ENCODE measurements at regions not wholly inside any gene's neighbourhood (a gene's known extent, or its start where the extent isn't known, plus 50 kb on each side); places are given as distances from the start of the nearest gene placed in this dataset.

DNA sequence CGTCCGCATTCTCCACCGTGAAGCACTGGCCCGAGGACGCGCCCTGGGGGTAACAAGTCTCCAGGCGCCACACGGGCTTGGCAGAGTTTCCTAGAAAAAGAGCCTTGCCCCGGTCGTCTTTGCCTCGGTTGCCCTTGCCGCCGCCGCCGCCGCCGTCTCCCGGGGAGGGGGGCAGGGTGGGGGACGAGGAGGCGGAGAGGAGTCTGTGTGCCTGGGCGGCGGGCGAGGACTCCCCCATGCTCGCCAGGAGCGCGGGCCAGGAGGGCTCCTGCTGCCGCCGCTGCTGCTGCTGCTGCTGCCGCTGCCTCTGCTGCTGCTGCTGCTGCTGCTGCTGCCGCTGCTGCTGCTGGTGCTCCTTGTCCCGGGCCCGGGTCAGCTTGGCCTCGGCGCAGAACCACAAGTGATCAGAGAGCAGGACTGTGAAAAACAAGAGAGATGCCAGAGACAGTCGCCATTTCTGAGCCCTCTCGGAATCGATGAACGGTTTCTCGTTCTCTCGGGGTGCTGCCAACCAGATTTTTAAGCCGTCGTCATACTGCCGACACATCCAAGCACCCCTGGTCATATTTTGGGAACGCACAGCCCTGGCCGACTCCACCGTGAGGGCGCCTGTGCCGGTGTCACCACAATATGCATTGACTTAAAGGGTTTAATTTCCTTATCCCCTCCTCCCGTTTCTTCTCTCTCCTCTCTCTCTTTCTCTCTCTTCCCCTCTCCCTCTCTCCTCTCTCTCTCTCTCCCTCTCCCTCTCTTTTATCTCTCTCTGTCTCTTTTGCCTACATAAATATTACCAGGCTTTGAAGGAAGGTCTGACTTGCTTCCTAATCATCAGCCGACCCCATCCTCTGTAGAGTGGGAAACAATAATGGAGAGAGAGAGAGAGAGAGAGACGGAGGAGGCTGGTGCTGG lies 349.1 kb downstream of the LIG4 start:
- DNase-seq (ENCODE audit: low read depth in 1 of 2, low spot score in 1 of 2): no peak

- DNase-seq (ENCODE audit: low read depth in 1 of 2, low spot score in 1 of 2): no peak
These were observed 349.7 kb downstream of the LIG4 start for GRCh38 chr13:107865643-107866031.

GRCh38 chr13:107865318-107865575 lies 350.1 kb downstream of the LIG4 start:
- DNase-seq (ENCODE audit: low read depth in 1 of 2, low spot score in 1 of 2): no peak

DNA sequence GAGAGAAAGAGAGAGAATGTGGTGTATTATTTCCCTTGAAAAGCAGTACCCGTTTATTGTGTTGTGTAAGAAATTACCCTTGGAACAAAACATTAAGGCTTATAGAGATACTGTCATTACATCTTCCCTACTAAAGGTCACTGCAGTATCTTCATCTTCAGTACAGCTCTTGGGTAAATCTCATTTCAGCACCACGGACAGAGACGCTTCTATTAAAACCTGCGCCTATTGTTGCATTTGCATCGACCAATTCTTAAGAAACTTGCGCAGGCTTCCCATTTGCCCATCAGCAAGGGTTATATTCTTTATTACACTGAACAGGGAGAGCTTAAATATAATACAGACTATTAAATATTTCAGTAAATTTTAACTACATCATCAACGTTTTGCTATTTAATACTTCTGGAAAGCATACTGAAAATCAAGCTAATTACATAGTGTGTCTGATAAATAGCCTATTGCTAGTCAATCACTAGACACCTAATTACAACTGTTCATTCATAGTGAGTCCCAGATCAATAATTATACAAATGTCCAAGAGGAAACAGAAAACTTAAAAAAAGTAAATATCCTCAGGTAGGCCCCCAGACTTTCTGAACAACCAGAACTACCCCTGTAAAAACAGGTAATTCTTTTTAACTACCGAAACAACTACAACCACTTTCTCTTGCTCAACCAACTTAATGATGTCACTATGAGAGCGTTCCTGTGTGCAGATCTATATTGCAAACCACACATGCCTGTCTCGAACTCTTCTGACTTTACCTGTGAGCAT lies 350.6 kb downstream of the LIG4 start:
- DNase-seq (ENCODE audit: low read depth in 1 of 2, low spot score in 1 of 2): no peak

GRCh38 chr13:107860284-107860683 lies 355.1 kb downstream of the LIG4 start:
- DNase-seq (ENCODE audit: low read depth in 1 of 2, low spot score in 1 of 2): no peak

- DNase-seq (ENCODE audit: low read depth in 1 of 2, low spot score in 1 of 2): no peak
These were observed 360.5 kb downstream of the LIG4 start for GRCh38 chr13:107854880-107855279.

GRCh38 chr13:107852072-107852471 lies 363.3 kb downstream of the LIG4 start:
- no peak for DNase-seq (ENCODE audit: low read depth in 1 of 2, low spot score in 1 of 2)

DNA sequence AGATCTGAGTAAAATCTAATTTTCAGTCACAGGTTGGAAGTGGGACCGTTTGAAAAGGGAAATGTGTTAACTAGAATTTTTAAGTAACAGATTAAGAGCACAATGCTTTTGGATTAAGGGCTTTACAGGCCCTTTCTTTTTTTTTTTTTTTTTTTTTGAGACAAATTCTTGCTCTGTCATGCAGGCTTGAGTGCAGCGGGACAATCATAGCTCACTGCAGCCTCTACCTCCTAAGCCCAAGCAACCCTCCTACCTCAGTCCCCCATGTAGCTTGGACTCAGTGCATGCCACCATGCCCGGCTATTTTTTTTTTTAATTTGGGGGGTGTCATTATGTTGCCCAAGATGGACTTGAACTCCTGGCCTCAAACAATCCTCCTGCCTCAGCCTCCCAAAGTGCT lies 363.7 kb downstream of the LIG4 start:
- DNase-seq (ENCODE audit: low read depth in 1 of 2, low spot score in 1 of 2): no peak

DNA sequence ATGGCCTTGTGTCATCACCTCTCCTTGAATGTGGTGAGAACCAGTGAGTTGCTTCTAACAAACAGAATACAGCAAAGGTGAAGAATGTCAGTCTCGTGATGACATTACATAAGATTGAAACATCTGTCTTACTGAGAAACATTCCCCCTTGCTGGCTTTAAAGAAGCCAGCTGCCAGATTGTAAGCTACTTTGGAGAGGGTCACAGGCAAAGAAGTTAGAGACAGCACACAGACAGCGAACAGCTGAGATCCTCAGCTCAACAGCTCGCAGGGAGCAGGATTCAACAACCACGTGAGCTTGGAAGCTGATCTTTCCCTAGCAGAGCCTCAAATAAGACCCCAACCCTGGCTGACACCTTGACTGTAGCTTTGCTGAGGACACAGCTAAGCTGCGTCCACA lies 367.9 kb downstream of the LIG4 start:
- DNase-seq (ENCODE audit: low read depth in 1 of 2, low spot score in 1 of 2): no peak

DNA sequence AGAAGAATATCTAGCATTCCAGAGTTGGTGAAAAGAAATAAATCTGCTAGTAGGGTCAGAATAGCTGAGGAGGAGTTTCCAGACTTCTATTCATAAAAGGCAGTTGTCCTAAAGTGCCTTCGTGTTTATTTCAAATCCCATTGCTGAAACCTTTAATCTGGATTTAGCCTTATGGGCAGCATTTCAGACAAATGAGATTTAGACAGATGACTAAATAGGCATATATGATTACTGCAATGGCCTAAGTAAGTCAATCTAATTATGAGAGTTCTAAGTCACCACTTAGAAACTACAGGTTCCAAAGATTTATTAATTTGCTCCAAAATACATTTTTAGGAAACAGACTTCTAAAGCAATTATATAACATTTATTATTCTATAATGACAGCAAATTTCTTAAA lies 368.7 kb downstream of the LIG4 start:
- DNase-seq (ENCODE audit: low read depth in 1 of 2, low spot score in 1 of 2): no peak

GRCh38 chr13:107845911-107846310 lies 369.4 kb downstream of the LIG4 start:
- no peak for DNase-seq (ENCODE audit: low read depth in 1 of 2, low spot score in 1 of 2)

- no peak for DNase-seq (ENCODE audit: low read depth in 1 of 2, low spot score in 1 of 2)
These were observed 371.7 kb downstream of the LIG4 start for GRCh38 chr13:107843681-107844080.

DNA sequence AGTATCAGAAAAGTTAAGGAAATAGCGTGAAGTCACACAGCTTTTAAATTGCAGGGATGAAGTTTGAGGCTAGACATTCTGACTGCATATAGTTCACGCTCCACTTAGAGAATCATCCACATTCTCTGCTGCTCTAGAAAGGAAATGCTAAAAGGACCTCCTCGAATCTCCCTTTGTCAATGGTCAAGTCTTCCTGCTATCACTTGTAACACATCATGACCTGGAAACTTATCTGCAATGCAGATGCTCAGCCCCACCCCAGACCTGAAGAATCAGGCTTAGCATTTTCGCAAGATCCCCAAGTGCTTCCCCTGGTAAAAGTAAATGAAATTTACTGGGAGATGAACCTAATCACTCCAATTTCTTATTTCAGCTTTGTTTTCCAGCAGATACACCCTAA lies 372.1 kb downstream of the LIG4 start:
- no peak for DNase-seq (ENCODE audit: low read depth in 1 of 2, low spot score in 1 of 2)

GRCh38 chr13:107842562-107843180 lies 372.7 kb downstream of the LIG4 start:
- no peak for DNase-seq (ENCODE audit: low read depth in 1 of 2, low spot score in 1 of 2)

GRCh38 chr13:107838588-107839161 lies 376.7 kb downstream of the LIG4 start:
- no peak for DNase-seq (ENCODE audit: low read depth in 1 of 2, low spot score in 1 of 2)

GRCh38 chr13:107836685-107837084 lies 378.7 kb downstream of the LIG4 start:
- no peak for DNase-seq (ENCODE audit: low read depth in 1 of 2, low spot score in 1 of 2)

DNA sequence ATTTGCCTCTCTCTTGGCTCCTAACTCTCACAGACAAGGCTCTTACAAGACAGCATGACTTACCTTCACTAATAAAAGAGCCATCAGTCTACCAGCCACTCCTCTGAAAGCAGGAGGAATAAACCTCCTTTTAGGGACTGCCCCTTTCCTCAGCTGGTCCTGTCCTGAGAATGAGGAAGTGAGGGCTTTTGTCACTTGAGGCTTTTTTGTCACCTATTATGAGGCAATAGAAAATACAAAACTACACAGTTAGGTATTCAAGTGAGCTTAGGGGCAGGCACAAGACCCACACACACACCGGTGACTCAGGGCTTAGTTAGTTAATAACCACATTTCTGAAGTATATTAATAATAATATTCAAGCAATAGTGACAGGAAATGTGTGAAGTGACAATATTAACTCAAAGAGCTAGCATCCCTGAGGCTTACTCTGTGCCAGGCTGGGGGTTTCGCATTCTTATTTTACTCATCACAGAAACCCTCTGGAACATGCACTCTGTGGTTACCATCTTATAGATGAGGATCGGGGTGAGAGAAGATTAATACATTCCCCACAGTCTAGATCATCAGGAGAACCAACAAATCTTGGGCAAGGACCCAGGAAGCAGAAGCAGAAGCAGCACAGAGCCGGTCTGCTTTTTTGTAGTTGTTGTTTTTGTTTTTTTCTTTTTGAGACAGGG lies 379.9 kb downstream of the LIG4 start:
- no peak for DNase-seq (ENCODE audit: low read depth in 1 of 2, low spot score in 1 of 2)

GRCh38 chr13:107834717-107835116 lies 380.6 kb downstream of the LIG4 start:
- DNase-seq (ENCODE audit: low read depth in 1 of 2, low spot score in 1 of 2): no peak

GRCh38 chr13:107834281-107834680 lies 381.1 kb downstream of the LIG4 start:
- DNase-seq (ENCODE audit: low read depth in 1 of 2, low spot score in 1 of 2): no peak

DNA sequence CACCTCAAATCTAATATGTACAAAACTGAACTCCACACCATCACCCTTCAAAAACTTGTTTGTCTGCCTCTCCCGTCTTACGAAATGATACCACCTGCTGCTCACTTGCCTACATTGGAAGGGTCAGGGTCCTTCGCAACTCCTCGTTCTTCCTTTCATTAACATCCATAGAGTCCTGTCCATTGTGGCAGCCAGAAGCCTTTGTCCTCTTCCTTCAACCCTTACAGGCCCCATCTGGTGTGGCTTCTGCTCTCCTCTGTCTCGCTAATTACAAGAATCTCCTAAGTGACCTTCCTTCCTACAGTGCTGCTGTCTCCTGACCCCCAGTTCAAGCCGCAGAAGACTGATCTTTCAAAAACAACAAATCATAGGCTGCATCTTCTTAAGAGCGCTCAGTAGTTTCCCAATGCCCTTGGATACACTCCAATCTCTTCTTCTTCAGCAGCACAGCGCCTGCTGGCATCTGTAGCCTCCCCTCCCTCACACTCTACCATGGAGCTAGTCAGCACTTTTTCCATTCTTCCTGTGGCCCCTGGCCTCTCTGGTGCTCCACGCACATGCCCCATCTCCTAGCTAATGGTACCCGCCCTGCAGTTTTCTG lies 382.7 kb downstream of the LIG4 start:
- DNase-seq (ENCODE audit: low read depth in 1 of 2, low spot score in 1 of 2): no peak

DNA sequence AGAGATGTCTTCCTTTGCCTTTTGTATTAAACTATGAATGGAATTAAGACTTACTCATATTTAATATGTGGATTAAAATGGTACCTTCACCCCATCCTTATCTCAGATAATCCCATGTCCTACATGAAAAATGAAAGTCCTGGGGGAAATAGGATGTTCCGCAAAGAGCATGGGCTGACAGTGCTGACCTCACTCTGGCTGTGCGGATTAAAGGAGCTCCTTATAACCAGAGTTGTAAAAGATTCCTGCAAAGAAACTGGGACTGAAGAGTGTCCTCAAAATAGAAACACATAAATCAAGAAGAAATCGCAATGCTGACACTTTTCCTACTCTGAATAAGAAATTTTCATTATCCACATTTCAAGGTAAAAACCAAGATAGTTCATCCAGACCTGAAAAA lies 384.5 kb downstream of the LIG4 start:
- no peak for DNase-seq (ENCODE audit: low read depth in 1 of 2, low spot score in 1 of 2)
